ENCODE measurements at regions not wholly inside any gene's neighbourhood (a gene's known extent, or its start where the extent isn't known, plus 50 kb on each side); places are given as distances from the start of the nearest gene placed in this dataset.

DNA sequence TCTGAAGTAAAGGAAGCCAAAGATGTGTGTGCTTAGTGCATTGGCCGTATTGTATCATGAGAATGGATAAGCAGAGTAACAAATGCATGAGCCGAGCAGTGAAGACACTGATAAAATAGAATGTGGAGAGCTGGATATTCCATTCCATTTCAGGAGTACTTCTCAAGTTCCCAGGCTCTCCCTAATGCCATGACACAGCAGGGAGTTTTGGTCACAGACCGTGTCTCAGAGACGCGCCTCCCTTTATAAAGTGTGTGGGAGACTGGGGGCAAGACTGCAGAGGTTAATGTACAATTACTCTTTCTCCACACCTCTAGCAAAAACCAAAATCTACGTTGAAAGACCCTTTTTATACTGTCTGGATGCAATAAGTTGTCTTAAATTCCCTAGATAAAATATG is 575.6 kb downstream of the EFNB2 start:
- WGBS, 2 donors = 77 to 82% methylated on average over 6 of the region's 6 CpGs
- intact Hi-C loops (cut with DNase I) = no loop called here
- DNase-seq (no peak), ATAC-seq (no peak)
- Histone ChIP-seq H3K27me3 (no peaks in the 10 kb centered on the region), H3K4me3 (no peak overlapping the region), H3K27ac (no peak overlapping the region), H3K4me1 (no peaks in the 10 kb centered on the region), H3K9me3 (no peaks in the 10 kb centered on the region), H3K36me3 (replicated peaks in 1 of 2; ENCODE audit: insufficient read depth in 1 of 2, low read depth in 2 of 2) (no peaks in the 10 kb centered on the region)
- TF ChIP-seq CTCF (IDR thresholded peaks at IDR 0.05) (no peak), POLR2A (IDR thresholded peaks at IDR 0.05) (no peak)

- no peaks in the 10 kb centered on the region for H3K36me3 ChIP-seq (replicated peaks in 1 of 2; ENCODE audit: insufficient read depth in 1 of 2, low read depth in 2 of 2)
- no peaks in the 10 kb centered on the region for H3K4me1 ChIP-seq
- no peaks in the 10 kb centered on the region for H3K9me3 ChIP-seq
- H3K27me3 ChIP-seq = no peaks in the 10 kb centered on the region
- no peak overlapping the region for H3K27ac ChIP-seq
- intact Hi-C loops (cut with DNase I) = no loop called here
- WGBS, 2 donors = 69 to 75% methylated on average over 7 of the region's 7 CpGs
- TF ChIP-seq CTCF (IDR thresholded peaks at IDR 0.05) (no peak), POLR2A (IDR thresholded peaks at IDR 0.05) (no peak)
- no peak overlapping the region for H3K4me3 ChIP-seq
- DNase-seq = no peak
- ATAC-seq = no peak
Measured at GRCh38 chr13:105957769-105958438, 577.6 kb downstream of the EFNB2 start.

DNA sequence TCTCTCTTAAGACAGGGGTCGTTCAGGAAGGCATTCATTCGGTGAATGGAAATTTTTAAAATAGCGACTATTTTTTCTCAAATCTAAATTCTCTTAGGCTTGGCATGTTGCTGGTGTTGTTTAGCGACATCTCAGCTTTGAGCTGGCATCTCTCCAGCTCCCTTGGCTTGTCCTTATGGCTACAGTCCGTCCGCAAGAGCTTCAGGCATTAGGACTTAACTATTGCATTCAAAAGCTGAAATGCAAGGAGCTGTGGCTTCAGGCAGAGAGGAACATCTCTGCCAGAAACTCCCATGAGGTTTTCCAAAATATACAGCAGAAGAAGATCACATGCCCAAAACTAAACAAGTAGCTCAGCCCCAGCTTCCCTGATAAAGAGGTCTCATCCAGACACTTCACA is 578.5 kb downstream of the EFNB2 start:
- 79 to 82% methylated on average over 6 of the region's 6 CpGs for WGBS, 2 donors
- intact Hi-C loops (cut with DNase I) = no loop called here

DNA sequence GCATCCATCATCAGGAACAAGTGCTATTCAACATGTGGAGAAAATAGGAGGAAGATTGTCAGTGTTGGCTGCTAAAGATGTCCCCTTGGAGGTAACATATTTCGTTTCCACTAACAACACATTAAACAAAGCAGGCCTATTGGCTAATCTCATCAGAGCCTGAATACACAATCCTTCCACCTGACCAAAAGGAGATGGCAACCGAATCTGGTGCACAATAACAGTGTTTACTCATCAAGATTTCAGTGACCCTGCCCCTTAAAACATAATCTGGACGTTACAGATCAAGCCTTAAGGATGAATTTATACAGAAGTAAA is 582.5 kb downstream of the EFNB2 start:
- 35 to 41% methylated on average over 3 of the region's 3 CpGs for WGBS, 2 donors
- no peak for ATAC-seq
- Histone ChIP-seq H3K9me3 (no peaks in the 10 kb centered on the region), H3K4me1 (no peaks in the 10 kb centered on the region), H3K4me3 (no peak overlapping the region), H3K27me3 (no peaks in the 10 kb centered on the region), H3K27ac (no peak overlapping the region), H3K36me3 (replicated peaks in 1 of 2; ENCODE audit: insufficient read depth in 1 of 2, low read depth in 2 of 2) (no peaks in the 10 kb centered on the region)
- intact Hi-C loops (cut with DNase I) = no loop called here
- TF ChIP-seq POLR2A (IDR thresholded peaks at IDR 0.05) = no peak
- TF ChIP-seq CTCF (IDR thresholded peaks at IDR 0.05) = no peak
- DNase-seq = no peak

More for the DNA sequence above, 578.5 kb downstream of the EFNB2 start:
- no peak overlapping the region for H3K4me3 ChIP-seq
- H3K4me1 ChIP-seq = no peaks in the 10 kb centered on the region
- H3K36me3 ChIP-seq (replicated peaks in 1 of 2; ENCODE audit: insufficient read depth in 1 of 2, low read depth in 2 of 2) = no peaks in the 10 kb centered on the region
- ATAC-seq (no peak), DNase-seq (peak in 2 of 4 donors; percentile 22 to 24)
- no peak for TF ChIP-seq CTCF (IDR thresholded peaks at IDR 0.05)
- TF ChIP-seq POLR2A (IDR thresholded peaks at IDR 0.05) = no peak
- no peaks in the 10 kb centered on the region for H3K27me3 ChIP-seq
- no peak overlapping the region for H3K27ac ChIP-seq
- no peaks in the 10 kb centered on the region for H3K9me3 ChIP-seq

GRCh38 chr13:105952233-105952972 is 583.1 kb downstream of the EFNB2 start:
- no peak for DNase-seq
- intact Hi-C loops (cut with DNase I) = no loop called here

More at GRCh38 chr13:105952233-105952972, 583.1 kb downstream of the EFNB2 start:
- no peaks in the 10 kb centered on the region for H3K4me1 ChIP-seq
- WGBS, 2 donors = 80 to 89% methylated on average over 1 of the region's 1 CpG
- TF ChIP-seq POLR2A (IDR thresholded peaks at IDR 0.05) (no peak), CTCF (IDR thresholded peaks at IDR 0.05) (no peak)
- no peaks in the 10 kb centered on the region for H3K27me3 ChIP-seq
- H3K9me3 ChIP-seq = no peaks in the 10 kb centered on the region
- ATAC-seq = no peak
- no peak overlapping the region for H3K27ac ChIP-seq
- no peaks in the 10 kb centered on the region for H3K36me3 ChIP-seq (replicated peaks in 1 of 2; ENCODE audit: insufficient read depth in 1 of 2, low read depth in 2 of 2)
- no peak overlapping the region for H3K4me3 ChIP-seq
